HepG2 (cell line): ENCODE measurements at regions not wholly inside any gene's neighbourhood (a gene's known extent, or its start where the extent isn't known, plus 50 kb on each side); places are given as distances from the start of the nearest gene placed in this dataset.
A peak's percentile ranks its signal among the peaks of the same experiment; 100 is the strongest.

Source experiments
- ATAC-seq: fragments of 200-7000 bp; cut with Tn5 transposase; 3 replicates; pipeline ENCODE4 v1.9.1; 2020; ENCODE audit warnings: mild to moderate bottlenecking, moderate library complexity
- BruUV-seq: library from RNA; stranded (reverse); fragments of 400-500 nt; replicated peaks from 2 replicates; lab custom pipeline; 2021; lab: Mats Ljungman, UMichigan
- CTCF ChIA-PET: fragments of 300-600 bp; formaldehyde crosslinking; extraction: SDS; loops from one replicate; lab custom pipeline; 2021; ENCODE audit warnings: low total read pairs, inconsistent platforms, low intra/inter-chr PET ratio; lab: Yijun Ruan, JAX
- POLR2A ChIA-PET: fragments of 350-600 bp; sonication (Branson Sonifier 250); formaldehyde crosslinking; loops from one replicate; lab custom pipeline; 2020; ENCODE audit warnings: antibody characterized with exemption, inconsistent platforms; lab: Yijun Ruan, JAX
- DNase-seq: peaks from one replicate; pipeline ENCODE4 v3.0.0-alpha.2; 2015; ENCODE audit warnings: low spot score
- FAIRE-seq: peaks from 3 replicates; lab custom pipeline; 2011; peaks lifted over from hg19 to GRCh38; lab: Jason Lieb, UNC
- H2AFZ ChIP-seq: one replicate; pipeline ENCODE4 v1.6.1; 2011; ENCODE audit warnings: low read length, inconsistent platforms
- H3K27ac ChIP-seq: fragments of 300-600 bp; 3 replicates; pipeline ENCODE4 v1.8.0; 2011; ENCODE audit warnings: mixed run types, mild to moderate bottlenecking, mixed read lengths, low read length, inconsistent platforms; ENCODE audit not compliant: insufficient read depth; ENCODE audit errors: extremely low read length
- H3K27me3 ChIP-seq, 2 experiments: fragments of 200-600 bp in 1 of 2; 2 replicates in 1 of 2; 3 replicates in 1 of 2; pipeline versions ENCODE4 v1.6.0 to v1.8.0; 2011; ENCODE audit warnings: low read length in 2 of 2, mild to moderate bottlenecking in 2 of 2, moderate library complexity in 2 of 2, inconsistent platforms in 1 of 2; ENCODE audit not compliant: insufficient read depth in 2 of 2, control insufficient read depth in 1 of 2
- H3K36me3 ChIP-seq, 2 experiments: fragments of 200-600 bp in 1 of 2; replicated peaks in 1 of 2; 2 replicates in 1 of 2; 3 replicates in 1 of 2; pipeline versions ENCODE4 v1.5.1 to v1.8.0; 2011; ENCODE audit warnings: low read length in 2 of 2, inconsistent platforms in 1 of 2; ENCODE audit not compliant: insufficient read depth in 2 of 2, control insufficient read depth in 1 of 2
- H3K4me1 ChIP-seq: 2 replicates; pipeline ENCODE4 v1.5.1; 2012; ENCODE audit warnings: low read length, inconsistent platforms; ENCODE audit not compliant: insufficient read depth
- H3K4me2 ChIP-seq: 2 replicates; pipeline ENCODE4 v1.6.0; 2011; ENCODE audit warnings: low read depth, low read length, inconsistent platforms
- H3K4me3 ChIP-seq, 3 experiments: fragments of 200-600 bp in 1 of 3; sonication (generic), shearing (Covaris generic) in 1 of 3; replicated peaks in 1 of 3; 2 replicates each; pipeline ENCODE4 v1.5.1; 2011 to 2016; ENCODE audit warnings: low read length in 3 of 3, inconsistent platforms in 2 of 3, low read depth in 2 of 3, mild to moderate bottlenecking in 2 of 3, control low read depth in 1 of 3, mixed read lengths in 1 of 3; ENCODE audit not compliant: insufficient read depth in 1 of 3
- H3K79me2 ChIP-seq: one replicate; pipeline ENCODE4 v1.6.1; 2011; ENCODE audit warnings: low read length, inconsistent platforms; ENCODE audit not compliant: insufficient read depth
- H3K9ac ChIP-seq: 2 replicates; pipeline ENCODE4 v1.6.0; 2011; ENCODE audit warnings: mild to moderate bottlenecking, low read depth, low read length, inconsistent platforms; ENCODE audit not compliant: insufficient read depth
- H3K9me3 ChIP-seq: 2 replicates; pipeline ENCODE4 v1.5.1; 2012; ENCODE audit warnings: mild to moderate bottlenecking, low read length
- H4K20me1 ChIP-seq: 2 replicates; pipeline ENCODE4 v1.6.0; 2011; ENCODE audit warnings: inconsistent platforms, mild to moderate bottlenecking, low read length, moderate library complexity; ENCODE audit not compliant: insufficient read depth
- CTCF ChIP-seq: sonication (generic); formaldehyde crosslinking; IDR thresholded peaks from 2 replicates; pipeline ENCODE4 v1.5.0; 2020; ENCODE audit warnings: mild to moderate bottlenecking, missing genetic modification reagents, moderate library complexity
- HOXA3 ChIP-seq: sonication (generic); formaldehyde crosslinking; IDR thresholded peaks from 2 replicates; pipeline ENCODE4 v1.5.0; 2020; ENCODE audit warnings: missing genetic modification reagents
- MAFF ChIP-seq: IDR thresholded peaks from 2 replicates; pipeline ENCODE4 v1.6.1; 2011; ENCODE audit warnings: low read depth, low read length, improper control_type of control experiment
- STAG1 ChIP-seq: sonication (generic); formaldehyde crosslinking; IDR thresholded peaks from 2 replicates; pipeline ENCODE4 v1.4.0; 2020; ENCODE audit warnings: missing genetic modification reagents
- TBX3 ChIP-seq: fragments of 450-650 bp; IDR thresholded peaks from 2 replicates; pipeline ENCODE4 v1.6.1; 2017; ENCODE audit warnings: antibody characterized with exemption, mild to moderate bottlenecking, inconsistent platforms, borderline replicate concordance
- TERF1 ChIP-seq: sonication (generic); formaldehyde crosslinking; IDR thresholded peaks from 2 replicates; pipeline ENCODE4 v1.8.0; 2022; ENCODE audit warnings: mild to moderate bottlenecking, missing genetic modification reagents, moderate library complexity
- ZFP41 ChIP-seq: sonication (generic); formaldehyde crosslinking; IDR thresholded peaks from 2 replicates; pipeline ENCODE4 v1.4.0; 2020; ENCODE audit warnings: mild to moderate bottlenecking, missing genetic modification reagents, borderline replicate concordance
- ZFYVE20 ChIP-seq: sonication (generic); formaldehyde crosslinking; IDR thresholded peaks from 2 replicates; pipeline ENCODE4 v1.8.0; 2023; ENCODE audit warnings: low read depth, mild to moderate bottlenecking, moderate library complexity, missing genetic modification reagents, borderline replicate concordance
- ZNF18 ChIP-seq: sonication (generic); formaldehyde crosslinking; IDR thresholded peaks from 2 replicates; pipeline ENCODE4 v1.8.0; 2022; ENCODE audit warnings: mild to moderate bottlenecking, missing genetic modification reagents; ENCODE audit not compliant: insufficient replicate concordance
- ZNF350 ChIP-seq: sonication (generic); formaldehyde crosslinking; IDR thresholded peaks from 2 replicates; pipeline ENCODE4 v1.4.0; 2020; ENCODE audit warnings: mild to moderate bottlenecking, low read depth, missing genetic modification reagents, borderline replicate concordance
- ZNF768 ChIP-seq: sonication (generic); formaldehyde crosslinking; IDR thresholded peaks from 2 replicates; pipeline ENCODE4 v1.4.0; 2020; ENCODE audit warnings: missing genetic modification reagents
- WGBS: methylation state at CpG from one replicate; pipeline ENCODE4 v1.1.6; 2017; ENCODE audit warnings: low lambda C conversion rate; 5-methylcytosine and 5-hydroxymethylcytosine counted together
- in situ Hi-C: cut with HindIII; loops from 2 replicates; pipeline ENCODE4 v1.10.0; 2017; ENCODE audit warnings: low pct_unique_long_range_greater_than_20kb; ENCODE audit not compliant: extremely low pct_ligation_motif_present
- intact Hi-C: fragments of 100-400 bp; cut with micrococcal nuclease; formaldehyde crosslinking; loops from one replicate; pipeline ENCODE4 v1.10.0; 2022; ENCODE audit not compliant: unreplicated experiment

- Histone ChIP-seq H3K4me3 (peak overlapping the region in 2 of 3 experiments; percentile 88 to 93; a peak in 2 of 6 replicates), H3K9me3 (no peaks in the 10 kb centered on the region), H4K20me1 (no peaks in the 10 kb centered on the region), H3K9ac (no peak overlapping the region), H3K27me3 (no peaks in the 10 kb centered on the region; a peak in 1 of 5 replicates), H3K79me2 (peaks cover 22% of the 10 kb centered on the region), H3K27ac (no peak overlapping the region), H2AFZ (no peak overlapping the region), H3K4me1 (peaks cover 23% of the 10 kb centered on the region), H3K4me2 (peak overlapping the region; percentile 80), H3K36me3 (no peaks in the 10 kb centered on the region)
- no peak for DNase-seq
- ChIA-PET POLR2A (no interaction called here), CTCF (no interaction called here)
- TF ChIP-seq MAFF (0 out of 2 replicates have a peak, but pooled peaks have one; percentile 2), CTCF (peak; percentile 17; the same call in 1 of the 2 replicates), STAG1 (CRISPR knock-in tag) (peak; percentile 33), TERF1 (CRISPR knock-in tag) (no peak)
- intact Hi-C loops (loop anchor here (5.0 to 10.0 kb wide), 2 partner anchors 111 to 259 kb away; no protein-coding TSS in a partner anchor), in situ Hi-C loops (no loop called here)
- FAIRE-seq: no peak
- no peak for ATAC-seq
- 97% methylated on average over 2 of the region's 2 CpGs for WGBS
- BruUV-seq: no TSS peak
These were observed 381.7 kb downstream of the ZFHX3 start for GRCh38 chr16:72666267-72666666.

GRCh38 chr16:72665701-72666100, 382.2 kb downstream of the ZFHX3 start:
- peaks cover 23% of the 10 kb centered on the region for H3K4me1 ChIP-seq
- ChIA-PET CTCF (no interaction called here), POLR2A (no interaction called here)
- H3K4me2 ChIP-seq: peak overlapping the region; percentile 80
- no peak overlapping the region for H2AFZ ChIP-seq
- DNase-seq: no peak
- 14% methylated on average over 4 of the region's 4 CpGs for WGBS
- in situ Hi-C loops: no loop called here
- no peak for FAIRE-seq
- H3K36me3 ChIP-seq: no peaks in the 10 kb centered on the region
- H3K27me3 ChIP-seq: no peaks in the 10 kb centered on the region; a peak in 1 of 5 replicates
- no peak for TF ChIP-seq HOXA3 (CRISPR knock-in tag)
- peak; percentile 41 for TF ChIP-seq ZNF18 (CRISPR knock-in tag)
- TF ChIP-seq ZNF350 (CRISPR knock-in tag): no peak
- TF ChIP-seq ZFYVE20 (CRISPR knock-in tag): no peak
- no peak for TF ChIP-seq TBX3
- no peak for TF ChIP-seq ZFP41
- no peak for TF ChIP-seq ZNF768 (CRISPR knock-in tag)
- TF ChIP-seq, all 625 proteins: peak for 1
- no TSS peak for BruUV-seq
- ATAC-seq: no peak
- H3K79me2 ChIP-seq: peaks cover 22% of the 10 kb centered on the region
- H3K9me3 ChIP-seq: no peaks in the 10 kb centered on the region
- H3K4me3 ChIP-seq: peak overlapping the region; percentile 77 to 93 (median 88)
- intact Hi-C loops: loop anchor here (5.0 to 10.0 kb wide), 2 partner anchors 112 to 259 kb away; no protein-coding TSS in a partner anchor
- H3K27ac ChIP-seq: peak overlapping the region; percentile 75
- H3K9ac ChIP-seq: peak overlapping the region; percentile 80
- H4K20me1 ChIP-seq: no peaks in the 10 kb centered on the region
